HG03442 (cell line): ENCODE measurements at regions not wholly inside any gene's neighbourhood (a gene's known extent, or its start where the extent isn't known, plus 50 kb on each side); places are given as distances from the start of the nearest gene placed in this dataset.
"Not testable (repeated sequence)": the region's sequence is repeated elsewhere in the genome, so short reads cannot be mapped to it uniquely, and the experiment has no call there.

Experiments used
- ATAC-seq: cut with Tn5 transposase; IDR thresholded peaks from one replicate; pipeline ENCODE4 v1.9.1; 2021; ENCODE audit warnings: mild to moderate bottlenecking, moderate library complexity; ENCODE audit not compliant: unreplicated experiment

- ATAC-seq = no peak
These were observed 207.9 kb downstream of the BMP4 start for GRCh38 chr14:53748691-53749090.

GRCh38 chr14:53744857-53745256 lies 211.8 kb downstream of the BMP4 start:
- no peak for ATAC-seq

GRCh38 chr14:53743371-53743770 lies 213.3 kb downstream of the BMP4 start:
- no peak for ATAC-seq

GRCh38 chr14:53742233-53742620 lies 214.4 kb downstream of the BMP4 start:
- no peak for ATAC-seq

- ATAC-seq = no peak
These were observed 215.0 kb downstream of the BMP4 start for GRCh38 chr14:53741479-53742232.

- ATAC-seq = no peak
These were observed 216.1 kb downstream of the BMP4 start for GRCh38 chr14:53740570-53740969.

- ATAC-seq = no peak
These were observed 220.7 kb downstream of the BMP4 start for GRCh38 chr14:53735916-53736315.

- no peak for ATAC-seq
These were observed 233.4 kb downstream of the BMP4 start for GRCh38 chr14:53723221-53723620.

GRCh38 chr14:53719536-53719935 lies 237.1 kb downstream of the BMP4 start:
- no peak for ATAC-seq

GRCh38 chr14:53716578-53716977 lies 240.0 kb downstream of the BMP4 start:
- no peak for ATAC-seq

GRCh38 chr14:53715193-53715721 lies 241.4 kb downstream of the BMP4 start:
- no peak for ATAC-seq

- ATAC-seq = no peak
These were observed 242.0 kb downstream of the BMP4 start for GRCh38 chr14:53714495-53715192.

GRCh38 chr14:53712901-53713300 lies 243.7 kb downstream of the BMP4 start:
- not testable (repeated sequence) for ATAC-seq

- ATAC-seq = no peak
These were observed 245.4 kb downstream of the BMP4 start for GRCh38 chr14:53711205-53711604.

- no peak for ATAC-seq
These were observed 246.0 kb downstream of the BMP4 start for GRCh38 chr14:53710615-53711014.

- ATAC-seq = no peak
These were observed 247.2 kb downstream of the BMP4 start for GRCh38 chr14:53709381-53709780.

GRCh38 chr14:53703457-53703856 lies 253.2 kb downstream of the BMP4 start:
- ATAC-seq = no peak

GRCh38 chr14:53701108-53701875 lies 255.3 kb downstream of the BMP4 start:
- ATAC-seq = no peak

GRCh38 chr14:53696217-53696965 lies 260.2 kb downstream of the BMP4 start:
- ATAC-seq = no peak

GRCh38 chr14:53695692-53696214 lies 260.9 kb downstream of the BMP4 start:
- no peak for ATAC-seq
